ENCODE measurements at regions not wholly inside any gene's neighbourhood (a gene's known extent, or its start where the extent isn't known, plus 50 kb on each side); places are given as distances from the start of the nearest gene placed in this dataset.

- no peaks in the 10 kb centered on the region for H3K36me3 Mint-ChIP-seq
- peaks cover 24% of the 10 kb centered on the region for H3K9me3 Mint-ChIP-seq
- no peak overlapping the region for H3K27ac Mint-ChIP-seq
- H3K4me3 Mint-ChIP-seq, result no peak overlapping the region
- DNase-seq (ENCODE audit: low spot score in 2 of 2) (no peak), ATAC-seq (no peak)
- no peaks in the 10 kb centered on the region for H3K4me1 Mint-ChIP-seq
Measured at GRCh38 chr4:116829187-116829586, 256.2 kb downstream of the TRAM1L1 start.

GRCh38 chr4:116824172-116824571 is 261.2 kb downstream of the TRAM1L1 start:
- ATAC-seq, result no peak
- Mint-ChIP-seq H3K4me3 (no peak overlapping the region), H3K4me1 (no peaks in the 10 kb centered on the region), H3K36me3 (no peaks in the 10 kb centered on the region), H3K9me3 (peaks cover 13% of the 10 kb centered on the region), H3K27ac (no peak overlapping the region)
- no peak for DNase-seq (ENCODE audit: low spot score in 2 of 2)

GRCh38 chr4:116811730-116812129 is 273.6 kb downstream of the TRAM1L1 start:
- H3K4me3 Mint-ChIP-seq, result no peak overlapping the region
- ATAC-seq (no peak), DNase-seq (ENCODE audit: low spot score in 2 of 2) (no peak)
- no peaks in the 10 kb centered on the region for H3K4me1 Mint-ChIP-seq
- peaks cover 13% of the 10 kb centered on the region for H3K9me3 Mint-ChIP-seq
- H3K36me3 Mint-ChIP-seq, result no peaks in the 10 kb centered on the region
- H3K27ac Mint-ChIP-seq, result no peak overlapping the region

GRCh38 chr4:116796022-116796421 is 289.4 kb downstream of the TRAM1L1 start:
- Mint-ChIP-seq H3K27ac (no peak overlapping the region), H3K4me3 (no peak overlapping the region), H3K36me3 (no peaks in the 10 kb centered on the region), H3K4me1 (no peaks in the 10 kb centered on the region), H3K9me3 (peaks cover 4% of the 10 kb centered on the region)
- ATAC-seq, result no peak
- no peak for DNase-seq (ENCODE audit: low spot score in 2 of 2)

- Mint-ChIP-seq H3K27ac (no peak overlapping the region), H3K9me3 (no peaks in the 10 kb centered on the region), H3K4me3 (no peak overlapping the region), H3K4me1 (no peaks in the 10 kb centered on the region), H3K36me3 (no peaks in the 10 kb centered on the region)
- DNase-seq (ENCODE audit: low spot score in 2 of 2), result no peak
- peak; percentile 26 for ATAC-seq
Measured at GRCh38 chr4:116788723-116789122, 296.7 kb downstream of the TRAM1L1 start.

GRCh38 chr4:116755051-116755450 is 330.3 kb downstream of the TRAM1L1 start:
- H3K4me1 Mint-ChIP-seq, result no peaks in the 10 kb centered on the region
- DNase-seq (ENCODE audit: low spot score in 2 of 2), result no peak
- no peak overlapping the region for H3K27ac Mint-ChIP-seq
- H3K4me3 Mint-ChIP-seq, result no peak overlapping the region
- H3K9me3 Mint-ChIP-seq, result no peaks in the 10 kb centered on the region
- ATAC-seq, result no peak
- no peaks in the 10 kb centered on the region for H3K36me3 Mint-ChIP-seq

GRCh38 chr4:116752027-116752426 is 333.3 kb downstream of the TRAM1L1 start:
- Mint-ChIP-seq H3K27ac (no peak overlapping the region), H3K9me3 (peaks cover 5% of the 10 kb centered on the region), H3K4me1 (no peaks in the 10 kb centered on the region), H3K4me3 (no peak overlapping the region), H3K36me3 (no peaks in the 10 kb centered on the region)
- ATAC-seq, result no peak
- no peak for DNase-seq (ENCODE audit: low spot score in 2 of 2)

GRCh38 chr4:116736756-116737155 is 348.6 kb downstream of the TRAM1L1 start:
- Mint-ChIP-seq H3K9me3 (peaks cover 7% of the 10 kb centered on the region), H3K4me3 (no peak overlapping the region), H3K4me1 (no peaks in the 10 kb centered on the region), H3K36me3 (no peaks in the 10 kb centered on the region), H3K27ac (no peak overlapping the region)
- DNase-seq (ENCODE audit: low spot score in 2 of 2) (no peak), ATAC-seq (no peak)

GRCh38 chr4:116734178-116734577 is 351.2 kb downstream of the TRAM1L1 start:
- Mint-ChIP-seq H3K36me3 (no peaks in the 10 kb centered on the region), H3K4me3 (no peak overlapping the region), H3K27ac (no peak overlapping the region), H3K4me1 (no peaks in the 10 kb centered on the region), H3K9me3 (peaks cover 7% of the 10 kb centered on the region)
- no peak for DNase-seq (ENCODE audit: low spot score in 2 of 2)
- ATAC-seq, result no peak

GRCh38 chr4:116733370-116733769 is 352.0 kb downstream of the TRAM1L1 start:
- Mint-ChIP-seq H3K4me3 (no peak overlapping the region), H3K36me3 (no peaks in the 10 kb centered on the region), H3K27ac (no peak overlapping the region), H3K9me3 (peaks cover 7% of the 10 kb centered on the region), H3K4me1 (no peaks in the 10 kb centered on the region)
- no peak for ATAC-seq
- no peak for DNase-seq (ENCODE audit: low spot score in 2 of 2)

GRCh38 chr4:116726523-116726922 is 358.9 kb downstream of the TRAM1L1 start:
- H3K27ac Mint-ChIP-seq, result no peak overlapping the region
- no peak overlapping the region for H3K4me3 Mint-ChIP-seq
- no peaks in the 10 kb centered on the region for H3K36me3 Mint-ChIP-seq
- ATAC-seq, result no peak
- DNase-seq (ENCODE audit: low spot score in 2 of 2), result no peak
- H3K4me1 Mint-ChIP-seq, result no peaks in the 10 kb centered on the region
- H3K9me3 Mint-ChIP-seq, result peaks cover 8% of the 10 kb centered on the region

GRCh38 chr4:116724249-116724648 is 361.1 kb downstream of the TRAM1L1 start:
- ATAC-seq, result no peak
- Mint-ChIP-seq H3K36me3 (no peaks in the 10 kb centered on the region), H3K4me3 (no peak overlapping the region), H3K4me1 (no peaks in the 10 kb centered on the region), H3K9me3 (peaks cover 11% of the 10 kb centered on the region), H3K27ac (no peak overlapping the region)
- no peak for DNase-seq (ENCODE audit: low spot score in 2 of 2)

- no peak overlapping the region for H3K27ac Mint-ChIP-seq
- no peak overlapping the region for H3K4me3 Mint-ChIP-seq
- no peaks in the 10 kb centered on the region for H3K4me1 Mint-ChIP-seq
- DNase-seq (ENCODE audit: low spot score in 2 of 2) (no peak), ATAC-seq (no peak)
- peaks cover 16% of the 10 kb centered on the region for H3K9me3 Mint-ChIP-seq
- no peaks in the 10 kb centered on the region for H3K36me3 Mint-ChIP-seq
Measured at GRCh38 chr4:116705466-116705865, 379.9 kb downstream of the TRAM1L1 start.

GRCh38 chr4:116702949-116703348 is 382.4 kb downstream of the TRAM1L1 start:
- no peaks in the 10 kb centered on the region for H3K4me1 Mint-ChIP-seq
- no peak for DNase-seq (ENCODE audit: low spot score in 2 of 2)
- no peak for ATAC-seq
- H3K9me3 Mint-ChIP-seq, result peaks cover 12% of the 10 kb centered on the region
- no peak overlapping the region for H3K27ac Mint-ChIP-seq
- H3K36me3 Mint-ChIP-seq, result no peaks in the 10 kb centered on the region
- H3K4me3 Mint-ChIP-seq, result no peak overlapping the region

GRCh38 chr4:116688536-116688935 is 396.8 kb downstream of the TRAM1L1 start:
- no peaks in the 10 kb centered on the region for H3K36me3 Mint-ChIP-seq
- DNase-seq (ENCODE audit: low spot score in 2 of 2), result no peak
- H3K9me3 Mint-ChIP-seq, result peaks cover 8% of the 10 kb centered on the region
- no peak overlapping the region for H3K4me3 Mint-ChIP-seq
- no peak for ATAC-seq
- H3K4me1 Mint-ChIP-seq, result no peaks in the 10 kb centered on the region
- no peak overlapping the region for H3K27ac Mint-ChIP-seq

GRCh38 chr4:116668190-116668589 is 417.2 kb downstream of the TRAM1L1 start:
- no peaks in the 10 kb centered on the region for H3K36me3 Mint-ChIP-seq
- peaks cover 9% of the 10 kb centered on the region for H3K9me3 Mint-ChIP-seq
- H3K4me3 Mint-ChIP-seq, result no peak overlapping the region
- DNase-seq (ENCODE audit: low spot score in 2 of 2), result no peak
- H3K4me1 Mint-ChIP-seq, result no peaks in the 10 kb centered on the region
- H3K27ac Mint-ChIP-seq, result no peak overlapping the region
- no peak for ATAC-seq

GRCh38 chr4:116665716-116666115 is 419.7 kb downstream of the TRAM1L1 start:
- DNase-seq (ENCODE audit: low spot score in 2 of 2), result no peak
- H3K9me3 Mint-ChIP-seq, result peaks cover 13% of the 10 kb centered on the region
- H3K4me3 Mint-ChIP-seq, result no peak overlapping the region
- no peak for ATAC-seq
- no peak overlapping the region for H3K27ac Mint-ChIP-seq
- H3K4me1 Mint-ChIP-seq, result no peaks in the 10 kb centered on the region
- no peaks in the 10 kb centered on the region for H3K36me3 Mint-ChIP-seq

All from stimulated activated effector memory CD8-positive, alpha-beta T cell treated with anti-CD3 and anti-CD28 coated beads, Interleukin-12 subunit alpha, Interleukin-12 subunit beta, amount 100 ng/mL, for 72 hours (primary cell).